Naive B cell (primary cell): ENCODE measurements at regions not wholly inside any gene's neighbourhood (a gene's known extent, or its start where the extent isn't known, plus 50 kb on each side); places are given as distances from the start of the nearest gene placed in this dataset.

Experiments used
- ATAC-seq, 2 donors: fragments of 150-1000 bp; cut with Tn5 transposase; 2 replicates each; pipeline ENCODE4 v1.10.0; 2021; ENCODE audit warnings: low read depth in 2 of 2, mild to moderate bottlenecking in 2 of 2, moderate library complexity in 2 of 2
- DNase-seq: peaks from one replicate; pipeline ENCODE4 v3.0.0; 2022
- H3K27ac Mint-ChIP-seq, 6 donors: one replicate each; pipeline ENCODE4 v1.8.0; 2020 to 2022; ENCODE audit warnings: mild to moderate bottlenecking in 6 of 6, mixed read lengths in 6 of 6, moderate library complexity in 5 of 6, inconsistent platforms in 2 of 6
- H3K27me3 Mint-ChIP-seq, 3 donors: one replicate each; pipeline ENCODE4 v1.8.0; 2021 to 2022; ENCODE audit warnings: mixed read lengths in 3 of 3, mild to moderate bottlenecking in 1 of 3
- H3K36me3 Mint-ChIP-seq, 2 donors: one replicate each; pipeline ENCODE4 v1.8.0; 2020 to 2022; ENCODE audit warnings: mixed read lengths in 2 of 2, inconsistent platforms in 1 of 2, mild to moderate bottlenecking in 1 of 2
- H3K4me1 Mint-ChIP-seq, 3 donors: one replicate each; pipeline ENCODE4 v1.8.0; 2020 to 2022; ENCODE audit warnings: mixed read lengths in 3 of 3, inconsistent platforms in 1 of 3, mild to moderate bottlenecking in 1 of 3, moderate library complexity in 1 of 3
- H3K4me3 Mint-ChIP-seq, 8 donors: one replicate each; pipeline ENCODE4 v1.8.0; 2020 to 2022; ENCODE audit warnings: mild to moderate bottlenecking in 8 of 8, mixed read lengths in 8 of 8, moderate library complexity in 8 of 8, inconsistent platforms in 2 of 8
- H3K9me3 Mint-ChIP-seq, 7 donors: one replicate each; pipeline ENCODE4 v1.8.0; 2020 to 2022; ENCODE audit warnings: mixed read lengths in 7 of 7, mild to moderate bottlenecking in 5 of 7, inconsistent platforms in 2 of 7, moderate library complexity in 1 of 7

DNA sequence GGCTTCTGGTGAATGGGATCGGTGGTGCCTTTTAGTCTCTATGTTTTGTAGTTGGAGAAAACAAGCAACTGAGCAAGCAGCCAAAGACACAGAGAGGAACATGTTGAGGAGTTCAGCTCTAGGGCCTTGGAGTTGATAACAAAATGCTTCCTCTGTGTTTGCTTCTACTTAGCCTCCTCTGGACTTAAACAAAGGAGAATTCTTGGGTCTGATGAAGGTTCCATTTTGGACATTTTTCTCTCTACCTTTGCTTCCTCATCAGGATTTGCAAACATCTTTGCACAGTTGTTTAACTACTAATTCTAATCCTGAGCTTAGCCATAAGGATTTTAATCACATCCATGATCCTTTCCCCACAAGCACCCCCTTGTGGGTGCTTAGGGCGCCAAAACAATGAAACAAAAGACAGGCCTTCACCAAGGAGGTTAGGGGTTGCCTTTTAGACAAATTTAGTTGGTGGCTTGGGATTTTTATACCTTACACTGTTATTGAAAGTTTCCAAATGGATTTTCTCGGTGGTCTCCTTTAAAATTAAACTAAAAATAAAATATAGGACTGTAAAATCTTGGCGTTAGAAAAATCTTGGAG, 148.5 kb upstream of the SATB2 start:
- Mint-ChIP-seq H3K36me3 (no peaks in the 10 kb centered on the region), H3K4me1 (peaks cover 9 to 12% (median 9%) of the 10 kb centered on the region in 3 donors), H3K27me3 (peaks cover 0 to 9% (median 8%) of the 10 kb centered on the region in 3 donors), H3K27ac (no peak overlapping the region), H3K9me3 (peaks cover 0 to 3% (median 0%) of the 10 kb centered on the region in 7 donors), H3K4me3 (no peak overlapping the region)
- no peak for ATAC-seq
- DNase-seq = no peak

DNA sequence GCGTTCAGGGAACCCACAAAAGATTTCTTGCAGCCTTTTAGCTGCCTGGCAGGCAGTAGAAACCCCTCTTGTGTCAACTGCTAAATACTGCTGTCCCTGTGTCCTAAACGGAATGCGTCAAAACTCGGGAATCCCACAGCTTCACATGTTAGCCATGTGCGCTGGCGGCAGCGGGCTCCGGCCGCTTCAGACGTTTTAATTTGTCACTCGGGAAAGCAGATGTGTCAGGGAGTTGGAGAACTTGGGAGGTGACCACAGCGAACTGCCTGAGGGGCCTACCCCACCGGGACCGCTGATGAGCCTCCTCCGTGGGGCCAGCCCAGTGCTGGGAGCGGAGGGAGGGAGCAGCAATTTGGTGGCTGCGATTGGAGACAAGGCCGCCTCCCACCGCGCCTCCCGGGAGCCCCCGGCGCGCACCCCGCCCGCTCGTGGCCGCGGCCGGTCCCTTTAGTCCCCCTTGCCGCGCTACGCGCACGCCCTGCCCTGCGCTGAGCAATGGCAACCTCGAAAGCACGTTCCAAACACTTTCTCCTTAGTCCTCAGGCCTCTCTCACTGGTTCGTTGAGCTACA, 146.1 kb upstream of the SATB2 start:
- peaks cover 0 to 9% (median 8%) of the 10 kb centered on the region in 3 donors for H3K27me3 Mint-ChIP-seq
- H3K4me3 Mint-ChIP-seq = peak overlapping the region in 1 of 8 donors; percentile 48
- H3K27ac Mint-ChIP-seq = no peak overlapping the region
- H3K9me3 Mint-ChIP-seq = peaks cover 0 to 3% (median 0%) of the 10 kb centered on the region in 7 donors
- no peaks in the 10 kb centered on the region for H3K36me3 Mint-ChIP-seq
- H3K4me1 Mint-ChIP-seq = peaks cover 9 to 12% (median 9%) of the 10 kb centered on the region in 3 donors
- ATAC-seq (no peak), DNase-seq (no peak)

DNA sequence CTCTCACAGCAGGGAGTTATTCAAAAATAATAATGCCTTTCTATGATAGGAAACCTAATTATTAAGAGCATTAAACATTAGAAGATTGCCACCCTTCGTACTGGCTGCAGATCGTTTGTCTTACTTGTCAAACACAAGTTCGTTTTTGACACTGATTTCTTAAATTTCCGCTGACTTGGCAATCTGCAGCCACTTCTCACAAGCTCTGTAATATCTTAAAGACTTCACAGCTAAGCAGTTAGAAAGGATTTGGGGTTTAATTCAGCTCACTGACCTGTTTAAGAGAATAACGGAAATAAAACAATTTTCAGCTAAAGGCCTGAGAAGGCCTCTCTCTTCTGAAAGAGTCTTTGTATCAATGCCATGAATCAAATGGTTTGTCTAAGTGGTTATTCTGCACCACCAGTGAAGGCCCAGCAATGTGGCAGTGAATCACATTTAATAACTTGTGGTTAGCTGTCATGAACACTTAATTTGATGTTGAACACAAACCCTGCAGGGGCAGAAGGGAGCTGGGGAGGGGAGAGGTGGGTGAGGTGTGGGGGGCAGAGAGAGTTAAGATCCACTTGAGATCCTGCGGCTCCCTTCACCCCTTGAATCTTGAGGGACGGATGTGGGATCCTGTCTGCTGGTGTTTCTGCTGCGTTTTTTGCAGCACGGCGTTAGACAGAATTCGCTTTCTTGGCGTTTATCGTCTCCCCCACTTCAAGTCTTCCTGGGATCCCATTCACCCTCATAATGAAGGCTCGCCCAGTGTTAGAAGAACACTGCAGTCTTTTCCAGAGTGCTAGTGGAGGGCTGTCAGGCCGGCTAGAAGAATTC, 145.4 kb upstream of the SATB2 start:
- Mint-ChIP-seq H3K27ac (no peak overlapping the region), H3K9me3 (peaks cover 0 to 3% (median 0%) of the 10 kb centered on the region in 7 donors), H3K4me3 (no peak overlapping the region), H3K4me1 (peaks cover 9 to 13% (median 12%) of the 10 kb centered on the region in 3 donors), H3K27me3 (peaks cover 0 to 9% (median 8%) of the 10 kb centered on the region in 3 donors), H3K36me3 (no peaks in the 10 kb centered on the region)
- no peak for DNase-seq
- ATAC-seq = no peak

DNA sequence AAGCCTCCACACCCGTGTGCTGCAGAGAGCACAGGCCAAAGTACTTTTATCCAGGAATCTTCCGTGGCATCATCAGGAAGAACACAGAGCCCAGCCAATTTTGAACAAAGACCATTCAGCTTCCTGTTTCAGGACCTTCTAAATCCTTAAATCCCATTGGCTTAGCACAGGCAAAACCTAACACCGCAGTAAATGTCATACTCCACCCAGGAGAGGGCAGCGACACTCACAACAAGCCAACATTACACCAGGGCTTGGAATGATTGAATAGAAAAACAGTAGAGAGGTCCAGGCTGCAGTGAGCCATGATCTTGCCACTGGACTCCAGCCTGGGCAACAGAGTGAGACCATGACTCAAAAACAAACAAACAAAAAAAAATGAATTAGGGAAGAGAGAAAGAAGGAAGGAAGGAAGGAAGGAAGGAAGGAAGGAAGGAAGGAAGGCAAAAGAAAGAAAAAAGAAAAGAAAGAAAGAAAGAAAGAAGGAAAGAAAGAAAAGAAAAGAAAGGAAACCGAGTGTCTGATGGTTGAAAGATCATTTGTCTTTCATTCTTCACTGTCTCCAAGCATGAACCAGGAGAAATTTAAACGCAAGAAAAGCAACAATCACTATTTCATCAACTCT, 144.6 kb upstream of the SATB2 start:
- Mint-ChIP-seq H3K27ac (no peak overlapping the region), H3K4me1 (peaks cover 9 to 13% (median 12%) of the 10 kb centered on the region in 3 donors), H3K4me3 (peak overlapping the region in 1 of 8 donors; percentile 6), H3K9me3 (peaks cover 0 to 3% (median 0%) of the 10 kb centered on the region in 7 donors), H3K36me3 (no peaks in the 10 kb centered on the region), H3K27me3 (peaks cover 0 to 9% (median 8%) of the 10 kb centered on the region in 3 donors)
- no peak for ATAC-seq
- DNase-seq = no peak

DNA sequence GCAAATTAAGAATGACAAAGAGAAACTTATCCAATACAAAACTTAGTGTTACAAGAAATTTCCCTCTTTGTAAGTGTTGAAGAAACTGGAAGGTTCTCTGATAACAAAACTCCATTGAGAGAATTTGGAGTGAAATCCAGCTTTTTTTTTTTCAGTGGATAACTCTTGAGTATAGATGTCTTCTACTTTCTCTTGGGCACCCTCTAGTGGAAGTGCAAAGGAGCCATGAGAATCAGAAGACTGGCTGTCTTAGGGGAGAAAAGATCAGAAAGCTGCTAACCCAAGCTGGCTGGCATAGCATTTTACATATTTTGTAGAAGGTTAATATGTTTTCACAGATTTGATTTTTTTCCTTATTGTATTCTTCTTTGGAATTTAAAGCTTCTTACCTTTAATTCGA, 138.8 kb upstream of the SATB2 start:
- Mint-ChIP-seq H3K27me3 (peaks cover 0 to 6% (median 2%) of the 10 kb centered on the region in 3 donors), H3K4me1 (peaks cover 0 to 3% (median 2%) of the 10 kb centered on the region in 3 donors), H3K27ac (no peak overlapping the region), H3K9me3 (no peaks in the 10 kb centered on the region), H3K4me3 (no peak overlapping the region), H3K36me3 (no peaks in the 10 kb centered on the region)
- no peak for DNase-seq
- ATAC-seq = no peak

DNA sequence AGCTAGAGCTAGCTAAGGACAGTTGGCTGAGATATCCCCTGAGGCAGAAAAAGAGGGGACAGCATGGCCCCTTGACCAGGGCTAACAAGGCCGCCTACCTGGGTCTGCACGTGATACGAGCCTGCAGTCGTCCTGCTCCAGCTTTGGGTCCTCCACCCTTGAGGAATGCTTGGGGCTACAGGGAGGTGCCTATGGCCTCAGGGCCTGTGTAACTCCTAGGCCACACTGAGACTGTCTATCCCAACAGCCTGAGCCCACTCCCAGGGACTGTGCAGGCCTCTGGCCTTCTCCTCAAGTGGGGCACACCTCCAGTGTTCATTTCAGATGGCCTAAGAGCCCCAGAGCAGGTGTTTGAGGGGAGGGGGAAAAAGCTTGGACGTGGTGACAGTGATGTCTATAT, 136.7 kb upstream of the SATB2 start:
- ATAC-seq (no peak), DNase-seq (no peak)
- Mint-ChIP-seq H3K36me3 (no peaks in the 10 kb centered on the region), H3K27me3 (peaks cover 0 to 6% (median 0%) of the 10 kb centered on the region in 3 donors), H3K27ac (no peak overlapping the region), H3K4me3 (no peak overlapping the region), H3K9me3 (no peaks in the 10 kb centered on the region), H3K4me1 (peaks cover 0 to 3% (median 2%) of the 10 kb centered on the region in 3 donors)

DNA sequence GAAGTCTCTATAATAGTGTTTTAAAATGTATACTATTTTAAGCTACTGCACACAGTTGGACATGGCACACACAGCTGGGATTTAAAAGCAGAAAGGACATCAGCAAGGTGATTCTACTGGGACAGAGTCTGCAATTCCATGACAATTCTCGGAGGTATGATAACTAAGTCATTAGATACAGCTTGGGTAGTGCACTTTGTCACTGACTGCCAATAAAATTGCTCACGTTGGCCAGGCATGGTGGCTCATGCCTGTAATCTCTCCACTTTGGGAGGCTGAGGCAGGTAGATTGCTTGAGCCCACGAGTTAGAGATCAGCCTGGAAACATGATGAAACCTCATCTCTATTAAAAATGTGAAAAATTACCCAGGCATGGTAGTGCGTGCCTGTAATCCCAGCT, 134.1 kb upstream of the SATB2 start:
- no peaks in the 10 kb centered on the region for H3K36me3 Mint-ChIP-seq
- peaks cover 0 to 1% (median 0%) of the 10 kb centered on the region in 3 donors for H3K27me3 Mint-ChIP-seq
- H3K9me3 Mint-ChIP-seq = no peaks in the 10 kb centered on the region
- ATAC-seq = no peak
- no peak overlapping the region for H3K4me3 Mint-ChIP-seq
- H3K4me1 Mint-ChIP-seq = no peaks in the 10 kb centered on the region
- H3K27ac Mint-ChIP-seq = no peak overlapping the region
- no peak for DNase-seq

DNA sequence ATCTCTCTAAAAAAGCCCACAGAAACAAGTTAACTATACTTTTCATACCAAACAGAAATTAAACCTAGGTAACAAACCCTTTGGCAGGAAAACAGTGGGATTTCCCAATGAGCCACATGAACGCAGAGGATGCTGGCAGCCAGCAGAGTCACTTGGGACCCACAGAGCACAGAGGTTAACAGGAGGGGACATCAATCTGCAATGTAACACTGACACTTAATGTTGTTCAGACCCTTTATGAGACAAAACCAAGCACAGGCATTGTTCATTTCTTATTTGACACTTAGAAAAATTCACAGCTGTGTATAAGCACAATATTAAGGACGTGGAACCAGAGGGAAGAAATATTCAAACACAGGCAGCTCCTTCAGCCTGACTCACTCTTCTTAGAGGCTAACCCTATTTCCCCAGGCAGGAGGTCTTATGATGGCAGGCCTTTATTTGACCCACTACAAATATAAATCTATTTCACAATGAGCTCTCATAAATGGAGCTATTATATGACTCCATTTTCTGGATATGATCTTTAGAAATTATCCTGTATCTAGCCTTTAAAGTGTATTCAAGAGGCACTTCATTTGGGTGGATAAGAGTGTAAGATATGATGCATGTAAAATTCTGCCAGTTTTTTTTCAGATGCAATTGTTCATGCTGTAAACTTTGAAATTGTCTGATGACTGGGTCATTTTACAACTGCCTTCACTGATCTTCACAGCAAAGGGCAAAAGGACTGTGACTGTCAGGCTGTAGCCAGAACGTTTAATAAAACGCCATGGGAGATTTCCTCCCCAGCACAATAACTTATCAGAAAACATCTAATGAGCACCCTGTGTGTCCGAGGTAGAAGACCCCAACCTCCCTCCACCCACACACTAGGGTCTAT, 132.8 kb upstream of the SATB2 start:
- Mint-ChIP-seq H3K27me3 (no peaks in the 10 kb centered on the region), H3K9me3 (no peaks in the 10 kb centered on the region), H3K4me3 (no peak overlapping the region), H3K27ac (peak overlapping the region in 1 of 6 donors; percentile 51), H3K36me3 (no peaks in the 10 kb centered on the region), H3K4me1 (no peaks in the 10 kb centered on the region)
- ATAC-seq (no peak), DNase-seq (no peak)

DNA sequence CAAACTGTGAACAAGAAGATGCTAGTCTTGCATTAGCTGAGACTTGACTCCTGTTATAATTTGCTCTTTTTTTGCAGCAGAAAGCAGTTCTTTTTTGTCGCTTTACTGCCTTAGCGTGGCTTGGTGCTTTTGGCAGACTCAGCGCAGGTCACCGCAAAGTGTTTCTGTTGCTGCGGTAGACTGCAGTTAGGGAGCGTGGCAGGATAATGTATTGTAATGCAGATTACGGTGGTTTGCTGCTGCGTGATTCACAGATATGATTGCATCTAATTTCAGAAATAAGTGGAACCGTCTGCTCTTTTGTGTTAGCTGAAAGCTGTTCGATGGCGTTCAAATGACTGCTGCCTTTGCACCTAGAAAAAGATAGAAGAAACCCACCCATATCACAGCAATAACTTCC, 131.6 kb upstream of the SATB2 start:
- Mint-ChIP-seq H3K36me3 (no peaks in the 10 kb centered on the region), H3K4me3 (no peak overlapping the region), H3K9me3 (no peaks in the 10 kb centered on the region), H3K4me1 (no peaks in the 10 kb centered on the region), H3K27me3 (no peaks in the 10 kb centered on the region), H3K27ac (no peak overlapping the region)
- no peak for DNase-seq
- no peak for ATAC-seq

DNA sequence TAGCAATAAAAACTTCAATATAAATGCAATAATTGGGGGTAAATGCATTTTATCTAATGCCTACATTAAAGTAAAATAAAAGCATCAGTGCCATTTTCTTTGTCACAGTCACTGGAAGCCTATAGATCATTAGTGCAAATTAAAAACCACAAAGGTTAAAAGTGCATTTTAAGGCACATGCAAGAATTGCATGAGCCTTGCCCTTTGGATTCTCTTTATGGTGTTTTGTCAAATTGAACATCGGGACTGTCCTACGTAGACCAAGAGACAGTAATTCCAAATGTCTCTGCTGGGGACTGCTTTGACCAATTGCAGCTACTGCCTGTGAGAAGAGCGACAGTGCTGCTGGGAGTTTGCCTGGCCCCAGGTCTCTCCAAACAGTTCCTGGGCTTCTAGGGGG, 130.3 kb upstream of the SATB2 start:
- H3K36me3 Mint-ChIP-seq = no peaks in the 10 kb centered on the region
- H3K27me3 Mint-ChIP-seq = no peaks in the 10 kb centered on the region
- DNase-seq (no peak), ATAC-seq (no peak)
- H3K4me3 Mint-ChIP-seq = no peak overlapping the region
- no peaks in the 10 kb centered on the region for H3K4me1 Mint-ChIP-seq
- no peaks in the 10 kb centered on the region for H3K9me3 Mint-ChIP-seq
- no peak overlapping the region for H3K27ac Mint-ChIP-seq

DNA sequence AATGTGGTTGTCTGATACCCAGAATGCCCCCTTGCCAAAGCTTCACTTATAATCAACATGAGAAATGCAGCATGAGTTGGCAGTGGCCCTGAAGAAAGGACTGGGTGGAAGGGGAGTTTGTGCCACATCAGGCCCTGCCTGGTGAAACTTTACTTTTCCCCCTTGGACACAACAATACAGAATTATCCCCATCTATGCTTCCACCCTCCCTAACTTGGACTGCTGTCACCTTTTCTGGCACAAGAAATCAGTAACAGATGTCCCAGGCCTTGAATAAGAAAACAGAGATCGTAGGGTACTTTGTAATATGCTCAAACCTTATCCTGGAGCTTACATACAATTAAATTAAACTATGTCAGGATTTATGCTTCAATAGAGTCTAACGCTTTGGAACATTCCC, 128.9 kb upstream of the SATB2 start:
- no peak overlapping the region for H3K4me3 Mint-ChIP-seq
- no peaks in the 10 kb centered on the region for H3K36me3 Mint-ChIP-seq
- DNase-seq (no peak), ATAC-seq (no peak)
- H3K9me3 Mint-ChIP-seq = no peaks in the 10 kb centered on the region
- no peak overlapping the region for H3K27ac Mint-ChIP-seq
- H3K4me1 Mint-ChIP-seq = no peaks in the 10 kb centered on the region
- H3K27me3 Mint-ChIP-seq = peaks cover 2 to 7% (median 7%) of the 10 kb centered on the region in 3 donors

DNA sequence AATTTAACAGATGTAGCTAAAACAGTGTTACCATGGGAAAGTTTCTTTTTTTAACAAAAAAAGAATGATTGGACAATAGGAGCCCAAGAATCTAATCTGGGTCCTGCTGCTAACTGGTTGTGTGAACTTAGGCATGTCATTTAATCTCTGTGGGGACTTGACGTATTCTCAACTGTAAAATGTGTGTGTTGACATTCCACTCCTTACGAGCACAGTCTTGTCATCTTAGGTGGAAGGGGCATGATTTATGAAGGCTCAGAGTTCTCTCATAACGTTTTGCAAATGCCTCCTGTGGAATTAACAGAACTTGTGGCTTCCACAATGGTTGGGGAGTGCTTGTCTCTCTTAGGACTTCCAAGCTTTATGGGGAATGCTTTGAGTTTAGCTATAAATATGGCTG, 125.9 kb upstream of the SATB2 start:
- DNase-seq (no peak), ATAC-seq (no peak)
- Mint-ChIP-seq H3K9me3 (no peaks in the 10 kb centered on the region), H3K4me3 (no peak overlapping the region), H3K27ac (no peak overlapping the region), H3K27me3 (peaks cover 5 to 10% (median 8%) of the 10 kb centered on the region in 3 donors), H3K36me3 (no peaks in the 10 kb centered on the region), H3K4me1 (no peaks in the 10 kb centered on the region)

DNA sequence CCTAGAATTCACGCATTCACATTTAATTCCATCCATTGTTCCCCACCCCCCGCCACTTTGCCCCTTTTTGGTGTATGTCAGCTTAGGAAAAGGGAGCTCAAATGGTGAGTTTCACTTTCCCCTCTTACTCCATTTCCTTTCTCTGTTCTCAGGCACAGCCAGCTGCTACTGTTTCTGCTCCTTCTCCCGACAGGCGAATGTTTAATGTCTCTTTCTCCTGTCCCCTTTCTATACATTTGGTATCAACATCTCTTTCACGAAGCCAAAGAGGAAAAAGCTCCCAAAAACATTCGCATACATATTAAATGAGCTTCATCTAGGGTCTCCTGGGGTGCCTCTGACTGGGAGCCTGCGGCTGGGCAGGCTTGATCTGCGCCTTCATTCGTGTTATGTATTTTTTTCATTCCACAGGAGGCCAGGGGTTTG, 124.2 kb upstream of the SATB2 start:
- Mint-ChIP-seq H3K9me3 (no peaks in the 10 kb centered on the region), H3K36me3 (no peaks in the 10 kb centered on the region), H3K27ac (no peak overlapping the region), H3K4me1 (no peaks in the 10 kb centered on the region), H3K4me3 (no peak overlapping the region), H3K27me3 (peaks cover 5 to 10% (median 8%) of the 10 kb centered on the region in 3 donors)
- DNase-seq (no peak), ATAC-seq (no peak)
